Putamen (tissue), 1 donor: ENCODE measurements at regions not wholly inside any gene's neighbourhood (a gene's known extent, or its start where the extent isn't known, plus 50 kb on each side); places are given as distances from the start of the nearest gene placed in this dataset.

Experiments used
- DNase-seq: peaks from one replicate; pipeline ENCODE4 v3.0.0-alpha.2; 2016; ENCODE audit warnings: low spot score

- DNase-seq: no peak
Observed at GRCh38 chr11:16434036-16434435, 77.7 kb upstream of the SOX6 start.

DNA sequence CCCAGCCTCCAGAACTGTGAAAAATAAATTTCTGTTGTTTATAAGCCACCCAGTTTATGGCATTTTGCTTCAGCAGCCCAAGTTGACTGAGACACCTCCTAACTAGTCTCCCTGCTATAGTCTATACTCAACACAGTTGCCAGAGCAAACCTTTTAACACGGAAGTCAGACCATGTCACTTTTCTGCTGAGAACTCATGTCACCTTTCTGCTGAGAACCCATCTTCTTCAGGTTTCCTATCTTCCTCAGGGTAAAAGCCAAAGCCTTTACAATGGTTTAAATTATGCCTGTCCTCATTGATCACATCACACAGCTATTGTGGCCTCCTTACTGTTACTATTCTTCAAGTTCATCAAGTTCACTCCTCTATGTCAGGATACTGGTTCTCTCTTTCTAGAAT lies 74.3 kb upstream of the SOX6 start:
- no peak for DNase-seq

- no peak for DNase-seq
Observed at GRCh38 chr11:16421826-16422225, 65.5 kb upstream of the SOX6 start.

DNA sequence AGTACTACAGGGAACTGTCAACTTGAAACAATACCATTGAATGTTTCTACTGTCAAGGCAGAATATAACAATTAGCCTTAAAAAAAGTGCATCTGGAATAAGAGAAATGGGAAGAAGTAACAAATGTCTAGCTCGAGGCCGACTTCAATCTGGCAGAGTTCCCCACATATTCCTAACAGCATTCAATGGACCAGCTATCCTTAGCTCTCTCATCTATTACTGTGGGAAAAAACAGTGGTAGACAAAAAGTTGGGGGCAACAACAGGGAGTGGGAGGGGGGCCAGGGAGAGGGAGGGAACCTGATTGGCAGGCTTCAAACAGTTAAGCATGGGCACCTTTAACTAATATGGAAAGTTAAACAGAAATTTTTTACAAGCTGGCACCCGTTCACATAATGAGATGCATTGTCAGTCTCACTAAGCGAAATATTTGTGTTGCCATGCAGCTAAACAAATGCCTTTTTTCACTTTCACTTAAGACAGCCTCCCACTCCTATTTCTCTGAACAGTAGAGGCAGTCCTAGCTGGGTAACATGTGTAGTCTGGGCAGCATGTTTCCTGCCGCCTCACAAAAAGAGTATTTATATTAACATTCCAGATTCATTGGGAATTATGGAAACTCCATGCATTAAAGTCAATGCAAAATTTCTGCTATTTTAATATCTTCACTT lies 62.2 kb upstream of the SOX6 start:
- DNase-seq: no peak

DNA sequence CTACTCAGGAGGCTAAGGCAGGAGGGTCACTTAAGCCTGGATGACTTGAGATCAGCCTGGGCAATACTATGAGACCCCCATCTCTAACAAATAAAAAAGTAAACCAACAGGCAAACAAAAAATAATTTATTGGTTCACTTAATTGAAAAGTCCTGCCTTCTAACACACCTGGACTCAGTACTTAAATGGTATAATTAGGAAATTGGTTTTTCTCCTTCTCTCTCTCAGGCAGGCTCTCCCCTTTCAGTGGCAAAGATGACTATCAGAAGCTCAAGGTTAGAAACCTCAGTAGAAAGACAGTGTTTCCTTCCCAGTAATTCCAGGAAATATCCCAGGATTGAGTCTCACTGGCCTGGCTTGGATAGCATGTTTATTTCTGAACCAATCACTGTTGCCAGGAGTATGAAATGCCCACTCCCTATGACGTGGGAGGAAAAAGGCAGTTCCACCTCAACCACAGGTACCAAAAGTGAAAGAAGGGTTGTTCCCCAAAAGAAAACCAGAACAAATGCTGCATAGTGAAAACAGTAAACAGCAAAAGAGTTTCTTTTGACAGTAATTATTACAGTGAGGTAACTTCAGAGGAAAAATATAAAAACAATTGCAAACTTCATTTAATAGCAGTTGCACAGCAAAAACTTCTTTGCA lies 56.3 kb upstream of the SOX6 start:
- no peak for DNase-seq

GRCh38 chr11:16410479-16410878 lies 54.1 kb upstream of the SOX6 start:
- DNase-seq: no peak

GRCh38 chr11:16408619-16409018 lies 52.3 kb upstream of the SOX6 start:
- DNase-seq: no peak

GRCh38 chr11:16406226-16406625 lies 49.9 kb upstream of the SOX6 start:
- DNase-seq: no peak
